SJSA1 (cell line): ENCODE measurements at regions not wholly inside any gene's neighbourhood (a gene's known extent, or its start where the extent isn't known, plus 50 kb on each side); places are given as distances from the start of the nearest gene placed in this dataset.
"Not testable (repeated sequence)": the region's sequence is repeated elsewhere in the genome, so short reads cannot be mapped to it uniquely, and the experiment has no call there.

Experiments
- DNase-seq, 2 experiments: peaks; one replicate each; pipeline ENCODE4 v3.0.0-alpha.2; 2015 to 2020; ENCODE audit warnings: low spot score in 2 of 2, low read depth in 1 of 2
- H3K27ac ChIP-seq: fragments of 250-450 bp; sonication (Bioruptor Pico); 2 replicates; pipeline ENCODE4 v1.5.1; 2020; ENCODE audit warnings: mild to moderate bottlenecking, moderate library complexity
- H3K27me3 ChIP-seq: fragments of 250-450 bp; sonication (Bioruptor Pico); replicated peaks from 2 replicates; pipeline ENCODE4 v1.5.1; 2020; ENCODE audit warnings: mild to moderate bottlenecking, moderate library complexity
- H3K36me3 ChIP-seq: fragments of 250-450 bp; sonication (Bioruptor Pico); 2 replicates; pipeline ENCODE4 v1.5.1; 2020; ENCODE audit warnings: mild to moderate bottlenecking
- H3K4me1 ChIP-seq: fragments of 250-450 bp; sonication (Bioruptor Pico); replicated peaks from 2 replicates; pipeline ENCODE4 v1.6.1; 2021; ENCODE audit warnings: mild to moderate bottlenecking
- H3K4me3 ChIP-seq: fragments of 250-450 bp; sonication (Bioruptor Pico); 2 replicates; pipeline ENCODE4 v1.5.1; 2020; ENCODE audit warnings: mild to moderate bottlenecking
- H3K9me3 ChIP-seq: fragments of 250-450 bp; sonication (Bioruptor Pico); replicated peaks from 2 replicates; pipeline ENCODE4 v1.5.1; 2020; ENCODE audit warnings: mild to moderate bottlenecking

DNA sequence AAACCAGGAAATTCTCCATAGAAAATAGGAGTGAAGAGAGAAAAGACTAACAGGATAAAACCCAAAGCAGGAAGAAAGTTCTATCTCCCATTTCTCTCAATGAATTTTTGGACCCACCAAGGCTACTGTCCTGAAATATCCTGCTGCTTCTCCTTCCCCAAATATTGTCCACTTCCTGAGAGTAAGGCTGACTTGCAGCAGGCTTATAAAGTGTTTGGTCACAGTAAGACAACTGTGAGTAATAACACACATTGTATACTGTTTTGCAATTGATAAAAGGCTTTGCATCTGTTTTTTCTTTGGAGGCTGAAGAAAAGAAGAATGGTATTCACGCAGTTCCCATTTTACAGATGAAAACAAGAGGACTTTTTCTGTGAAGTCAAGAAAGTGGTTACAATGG is 52.8 kb downstream of the FOXD4L6 start:
- not testable (repeated sequence) for H3K27ac ChIP-seq, H3K4me3 ChIP-seq, H3K9me3 ChIP-seq, H3K27me3 ChIP-seq, H3K4me1 ChIP-seq, DNase-seq, H3K36me3 ChIP-seq

DNA sequence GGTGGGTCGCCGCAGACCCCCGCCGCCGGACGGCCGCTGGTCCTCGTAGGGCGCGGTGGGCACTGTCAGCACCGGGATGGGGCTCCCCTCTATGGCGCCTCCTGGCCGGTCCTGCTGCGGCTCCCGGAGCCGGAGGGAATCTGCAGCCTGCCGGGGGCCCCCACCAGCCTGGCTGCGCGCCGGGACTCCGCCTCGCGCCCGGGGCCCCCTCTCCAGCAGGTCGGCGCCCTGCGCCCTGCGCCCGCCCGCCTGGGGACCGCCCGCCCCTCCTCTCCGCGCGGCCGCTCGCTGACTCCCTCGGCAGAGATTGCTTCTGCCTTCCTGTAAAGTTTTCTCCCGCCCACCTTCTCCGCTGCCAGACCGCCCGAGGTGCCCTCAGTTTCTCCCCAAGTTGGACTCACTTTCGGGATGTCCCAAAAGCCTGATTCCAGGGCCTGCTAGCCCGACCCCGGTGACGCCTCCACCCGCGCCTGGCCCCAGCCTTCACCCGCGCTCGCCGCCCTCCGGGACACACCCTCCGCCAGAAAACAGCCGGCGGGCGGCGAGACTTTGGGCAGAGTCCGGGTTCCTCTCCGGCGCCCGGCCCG is 54.0 kb downstream of the FOXD4L6 start:
- Histone ChIP-seq H3K4me3 (peak overlapping the region; percentile 39), H3K27ac (peak overlapping the region; percentile 54)
- H3K36me3 ChIP-seq, H3K27me3 ChIP-seq, H3K4me1 ChIP-seq, H3K9me3 ChIP-seq: not testable (repeated sequence)
- peak; percentile 35 to 52 for DNase-seq

DNA sequence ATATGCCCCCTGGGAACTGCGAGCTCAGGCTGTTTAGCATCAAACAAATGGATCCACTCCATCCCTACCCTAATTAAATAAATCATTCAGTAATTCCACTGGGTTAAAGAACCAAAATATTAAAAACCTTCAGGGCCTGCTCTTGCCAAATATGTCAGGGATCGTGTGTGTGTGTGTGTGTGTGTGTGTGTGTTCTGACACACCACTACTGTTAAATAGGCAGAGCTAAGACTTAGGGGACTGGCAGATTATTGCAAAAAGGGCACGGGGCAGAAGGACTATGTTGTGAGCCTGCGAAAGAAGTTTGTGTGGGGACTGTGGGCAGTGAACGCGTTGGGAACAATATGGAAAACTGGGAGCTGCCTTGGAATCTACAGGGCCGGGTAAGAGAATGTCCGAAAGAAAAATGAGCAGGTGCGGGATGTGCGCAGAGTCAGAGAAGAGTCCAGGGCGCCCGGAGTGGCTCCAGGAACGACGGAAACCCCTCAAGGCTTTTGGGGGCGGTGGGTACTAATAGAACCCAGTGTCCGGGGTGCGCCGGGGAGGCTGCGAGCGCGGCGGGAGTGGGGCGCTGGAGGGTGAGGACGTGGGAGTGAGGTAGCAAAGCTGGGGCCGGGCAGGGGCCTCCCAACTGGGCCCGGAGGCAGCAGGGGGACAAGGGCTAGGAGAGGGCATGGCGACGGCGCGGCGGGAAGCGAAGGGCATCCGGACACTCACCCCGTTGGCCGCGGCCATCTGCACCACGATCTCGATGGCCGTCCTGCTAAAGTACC is 54.8 kb downstream of the FOXD4L6 start:
- H3K4me1 ChIP-seq, H3K27me3 ChIP-seq, H3K27ac ChIP-seq, DNase-seq, H3K36me3 ChIP-seq, H3K9me3 ChIP-seq: not testable (repeated sequence)
- peak overlapping the region; percentile 39 for H3K4me3 ChIP-seq

DNA sequence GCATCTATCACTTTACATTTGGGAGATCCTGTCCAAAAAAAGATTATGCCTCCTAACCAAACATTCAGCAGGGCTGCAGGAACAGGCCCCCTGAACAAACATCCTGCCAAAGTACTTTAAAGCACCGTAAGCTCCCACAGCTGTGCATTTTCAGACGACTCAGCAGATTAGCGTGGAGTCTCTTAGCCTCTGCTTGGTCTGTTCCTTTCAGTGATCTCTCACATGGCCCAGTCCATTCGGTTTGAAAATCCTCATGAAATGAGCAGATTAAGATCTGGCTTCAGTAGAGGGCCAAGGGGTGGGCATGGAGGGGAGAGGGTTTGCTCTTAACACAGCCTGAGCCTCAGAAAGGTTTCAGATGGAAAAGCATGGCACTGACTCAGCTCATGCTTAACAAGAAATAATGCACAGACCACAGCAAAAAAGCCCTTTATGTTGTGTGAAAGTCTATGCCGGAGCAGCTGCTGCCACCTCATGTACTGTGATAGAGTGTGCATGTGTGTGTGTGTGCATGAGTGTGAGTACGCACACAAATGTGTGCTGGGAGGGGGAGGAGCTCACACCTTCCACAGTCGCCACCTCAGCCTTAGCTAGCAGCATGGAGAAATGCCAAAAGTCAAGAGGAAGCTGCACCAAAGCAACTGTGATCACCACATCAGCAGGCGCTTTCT is 64.2 kb downstream of the FOXD4L6 start:
- H3K27ac ChIP-seq, H3K9me3 ChIP-seq, H3K4me3 ChIP-seq, H3K4me1 ChIP-seq, DNase-seq, H3K36me3 ChIP-seq, H3K27me3 ChIP-seq: not testable (repeated sequence)

DNA sequence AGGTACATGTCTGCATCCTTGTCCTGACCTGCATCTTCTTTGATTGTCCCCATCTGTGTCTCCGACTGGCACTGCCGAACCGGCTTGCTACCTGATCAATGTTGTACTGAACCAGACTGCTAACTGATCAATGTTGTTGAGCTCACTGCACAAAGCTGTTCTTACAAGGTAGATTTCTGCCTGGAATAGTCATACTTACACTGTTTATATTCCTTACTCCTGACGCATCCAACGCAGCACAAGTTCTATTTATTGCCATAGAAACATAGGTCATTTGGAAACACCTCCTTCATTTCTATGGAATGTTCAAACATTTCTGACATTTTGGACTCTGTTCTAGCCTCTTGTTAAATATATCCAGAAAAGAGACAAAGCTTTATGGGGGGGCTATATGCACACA is 65.2 kb downstream of the FOXD4L6 start:
- not testable (repeated sequence) for DNase-seq, H3K27ac ChIP-seq, H3K27me3 ChIP-seq

DNA sequence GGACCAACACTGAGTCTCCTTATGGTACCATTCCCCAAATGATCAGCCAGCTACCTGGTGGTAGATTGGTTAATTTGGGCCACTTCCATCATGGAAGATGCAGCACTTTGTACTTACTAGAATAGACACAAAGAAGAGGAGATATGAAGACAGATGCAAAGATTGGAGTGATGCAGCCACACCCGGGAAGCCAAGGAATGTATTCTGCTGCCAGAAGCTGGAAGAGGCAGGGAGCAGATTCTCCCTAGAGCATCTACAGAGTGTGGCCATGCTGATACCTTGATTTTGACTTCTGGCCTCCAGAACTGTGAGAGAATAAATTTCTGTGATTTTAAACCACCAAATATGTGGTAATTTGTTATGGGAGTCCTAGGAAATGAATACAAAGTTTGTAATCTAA is 68.9 kb downstream of the FOXD4L6 start:
- not testable (repeated sequence) for H3K27ac ChIP-seq

More for the DNA sequence above, 65.2 kb downstream of the FOXD4L6 start:
- H3K36me3 ChIP-seq, H3K9me3 ChIP-seq, H3K4me3 ChIP-seq, H3K4me1 ChIP-seq: not testable (repeated sequence)

DNA sequence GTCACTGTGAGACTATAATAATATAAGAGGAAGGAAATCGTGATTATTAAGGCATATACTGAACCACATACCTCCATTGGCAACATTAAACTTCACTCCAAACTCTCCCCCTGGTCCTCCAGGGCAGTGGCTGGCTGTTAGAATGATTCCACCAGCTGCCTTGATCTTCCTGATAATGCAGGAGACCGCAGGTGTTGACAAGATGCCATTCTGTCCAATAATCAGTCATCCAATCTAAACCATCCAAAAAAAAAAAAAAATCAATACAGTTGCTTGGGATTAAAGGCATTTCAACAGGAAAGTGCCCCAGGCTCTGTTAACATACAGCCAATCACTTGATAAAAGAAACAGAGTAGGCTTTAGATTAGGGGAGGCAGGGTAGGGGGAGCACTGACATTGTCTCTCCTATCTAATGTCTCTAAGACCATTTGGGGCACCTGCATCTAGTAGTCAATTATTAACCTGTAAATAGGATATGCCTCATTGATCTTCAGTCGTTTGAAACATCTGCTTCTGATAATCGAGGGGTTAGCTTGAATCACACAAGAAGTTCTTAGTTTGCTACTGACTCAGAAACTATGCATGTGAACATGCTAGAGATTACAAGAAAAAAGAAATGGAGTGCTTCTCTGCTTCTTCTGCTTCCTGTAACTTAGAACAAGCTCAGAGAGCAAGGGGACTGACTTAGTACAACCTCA is 74.7 kb downstream of the FOXD4L6 start:
- H3K36me3 ChIP-seq, H3K27me3 ChIP-seq, DNase-seq, H3K9me3 ChIP-seq, H3K27ac ChIP-seq, H3K4me3 ChIP-seq, H3K4me1 ChIP-seq: not testable (repeated sequence)

More for the DNA sequence above, 68.9 kb downstream of the FOXD4L6 start:
- H3K4me3 ChIP-seq, H3K36me3 ChIP-seq, H3K9me3 ChIP-seq, H3K4me1 ChIP-seq, H3K27me3 ChIP-seq, DNase-seq: not testable (repeated sequence)

DNA sequence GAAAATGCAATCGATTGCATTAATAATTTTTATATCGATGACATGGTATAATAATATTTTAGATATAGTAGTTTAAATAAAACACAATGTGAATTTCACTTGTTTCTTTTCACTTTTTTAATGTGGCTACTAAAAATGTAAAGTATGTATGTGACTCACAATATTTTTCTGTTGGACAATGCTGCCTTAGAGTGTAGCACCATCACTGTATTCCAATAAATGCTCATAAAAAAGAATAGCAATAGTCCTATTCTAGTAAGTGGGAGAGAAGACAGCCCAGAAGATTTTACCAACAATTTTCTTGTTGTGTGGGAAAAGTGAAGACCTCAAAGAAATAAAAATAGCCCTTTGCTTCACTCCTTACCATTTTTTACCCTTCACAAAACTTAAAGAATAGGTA is 79.8 kb downstream of the FOXD4L6 start:
- not testable (repeated sequence) for H3K27me3 ChIP-seq, H3K36me3 ChIP-seq, DNase-seq, H3K4me3 ChIP-seq, H3K9me3 ChIP-seq, H3K27ac ChIP-seq, H3K4me1 ChIP-seq

DNA sequence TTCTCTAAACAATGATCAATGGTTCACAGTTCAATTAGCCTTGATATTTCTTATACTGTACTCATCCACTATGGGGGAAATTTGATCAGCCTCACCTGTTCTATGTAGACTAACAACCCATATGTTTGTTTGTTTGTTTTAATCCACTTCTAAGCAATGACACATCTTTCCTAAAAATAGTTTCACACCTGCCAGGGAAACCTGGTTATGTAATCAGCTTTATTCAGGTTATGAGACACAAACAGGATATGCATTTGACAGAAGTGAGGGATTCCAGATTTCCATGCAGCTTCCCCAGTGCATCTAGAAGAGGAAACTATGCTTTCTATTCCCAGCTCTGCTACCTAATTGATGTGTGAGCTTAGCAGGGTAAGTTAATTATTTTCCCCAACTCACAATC is 80.7 kb downstream of the FOXD4L6 start:
- not testable (repeated sequence) for H3K36me3 ChIP-seq, H3K27me3 ChIP-seq, DNase-seq, H3K4me3 ChIP-seq, H3K4me1 ChIP-seq, H3K9me3 ChIP-seq, H3K27ac ChIP-seq

DNA sequence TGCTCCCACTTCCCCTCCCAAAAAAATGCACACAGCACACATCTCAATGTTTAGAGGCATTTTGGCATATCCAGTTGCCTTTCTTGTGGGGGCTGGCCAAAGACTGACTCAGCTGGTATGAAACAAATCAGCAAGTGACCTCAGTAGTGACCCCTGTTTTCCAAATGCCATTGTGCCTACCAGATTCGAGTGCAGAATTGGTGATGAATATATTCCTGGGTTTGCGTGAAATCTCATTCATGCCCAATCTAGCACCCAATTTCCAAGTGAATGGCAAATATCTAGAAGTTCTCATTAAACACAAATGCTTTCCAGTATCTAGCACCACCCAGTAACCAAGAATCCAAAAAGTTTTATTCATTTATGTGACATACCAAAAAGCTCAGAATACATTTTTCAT is 83.6 kb downstream of the FOXD4L6 start:
- H3K36me3 ChIP-seq, H3K27me3 ChIP-seq, DNase-seq, H3K4me3 ChIP-seq, H3K27ac ChIP-seq, H3K4me1 ChIP-seq, H3K9me3 ChIP-seq: not testable (repeated sequence)

DNA sequence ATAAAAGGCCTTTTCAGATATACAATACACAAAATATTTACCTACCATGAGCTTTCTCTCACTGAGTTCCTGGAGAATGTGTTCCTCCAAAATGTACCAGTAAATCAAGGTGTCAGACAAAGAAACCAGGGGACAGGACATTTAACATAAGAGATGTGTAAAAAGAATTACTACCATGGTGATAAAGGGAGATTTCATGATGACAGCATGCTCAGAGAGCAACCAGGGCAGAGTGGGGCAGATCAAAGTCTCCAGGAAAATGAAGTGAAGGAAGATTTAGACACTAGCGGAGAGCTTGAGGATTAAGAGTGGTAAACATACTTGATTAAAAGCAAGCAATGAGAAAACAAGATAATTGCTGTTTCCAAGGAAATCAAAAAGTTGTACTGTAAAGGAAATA is 85.0 kb downstream of the FOXD4L6 start:
- not testable (repeated sequence) for H3K9me3 ChIP-seq, DNase-seq

DNA sequence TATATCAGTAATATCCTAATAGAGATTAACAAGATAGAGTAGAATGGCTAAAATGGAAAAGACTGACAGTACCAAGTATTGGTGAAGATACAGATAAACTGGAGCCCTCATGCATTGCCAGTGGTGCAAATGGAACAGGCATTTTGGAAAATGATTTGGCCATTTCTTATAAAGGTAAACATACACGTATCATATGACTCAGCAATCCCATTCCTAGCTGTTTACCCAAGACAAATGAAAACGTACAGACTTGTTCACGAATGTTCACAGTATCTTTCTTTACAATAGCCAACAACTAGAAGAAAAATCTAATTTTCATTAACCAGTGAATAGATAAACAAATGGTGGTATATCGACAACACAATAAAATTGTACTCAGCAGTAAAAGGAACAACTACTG is 86.4 kb downstream of the FOXD4L6 start:
- not testable (repeated sequence) for H3K27me3 ChIP-seq, H3K9me3 ChIP-seq, DNase-seq, H3K4me3 ChIP-seq, H3K27ac ChIP-seq, H3K4me1 ChIP-seq, H3K36me3 ChIP-seq

More for the DNA sequence above, 85.0 kb downstream of the FOXD4L6 start:
- H3K36me3 ChIP-seq, H3K27me3 ChIP-seq, H3K4me3 ChIP-seq, H3K27ac ChIP-seq, H3K4me1 ChIP-seq: not testable (repeated sequence)

DNA sequence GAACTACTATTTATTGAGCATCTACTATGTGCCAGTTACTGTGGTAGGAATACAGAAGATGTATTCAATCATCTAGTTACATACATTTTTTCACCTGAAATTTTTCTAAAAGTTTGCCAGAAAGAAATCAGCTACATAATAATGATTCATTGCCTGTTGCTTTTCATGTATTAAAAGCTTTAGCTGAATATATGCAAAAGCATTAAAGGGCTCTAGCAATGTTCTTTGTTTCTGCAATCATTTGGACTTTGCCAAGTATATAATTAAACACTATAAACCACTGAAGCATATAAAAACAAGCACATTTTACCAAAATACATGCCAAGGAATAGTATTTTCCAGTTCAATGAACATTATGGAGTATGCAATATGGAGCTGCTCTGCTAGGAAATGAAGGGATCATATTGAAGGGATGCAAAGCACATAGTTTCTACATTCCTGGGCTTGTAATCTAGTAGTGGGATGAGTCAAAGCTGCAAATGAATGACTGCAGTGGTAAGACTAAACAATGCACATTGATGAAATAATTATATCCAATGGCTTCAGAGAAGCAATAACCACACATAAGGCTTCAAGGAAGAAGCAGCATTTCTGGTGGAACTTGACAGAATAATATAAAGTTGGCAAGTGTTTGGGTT is 87.7 kb downstream of the FOXD4L6 start:
- H3K9me3 ChIP-seq, H3K27me3 ChIP-seq, H3K4me1 ChIP-seq, H3K4me3 ChIP-seq, DNase-seq, H3K36me3 ChIP-seq, H3K27ac ChIP-seq: not testable (repeated sequence)

DNA sequence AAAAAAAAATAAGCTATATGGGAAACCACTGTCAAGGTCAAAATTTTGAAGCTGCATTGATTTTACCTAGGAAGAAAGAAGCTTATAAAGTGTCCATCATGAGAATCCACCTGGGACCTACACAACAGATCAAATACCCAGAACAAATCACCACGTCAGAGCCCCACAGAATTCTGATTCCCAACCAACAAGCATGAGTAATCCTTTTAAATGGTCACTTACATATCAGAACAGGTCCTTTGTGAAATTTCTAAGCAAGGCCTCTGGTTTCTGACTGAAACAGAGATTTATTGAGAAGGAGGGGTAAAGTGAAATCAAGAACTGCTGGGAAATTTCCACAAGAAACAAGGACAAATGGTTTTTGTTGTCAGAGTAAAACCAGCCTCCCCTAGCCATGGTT is 93.2 kb downstream of the FOXD4L6 start:
- H3K4me3 ChIP-seq = not testable (repeated sequence)
- H3K27ac ChIP-seq = peak overlapping the region; percentile 54

More for the DNA sequence above, 93.2 kb downstream of the FOXD4L6 start:
- H3K27me3 ChIP-seq, H3K4me1 ChIP-seq, DNase-seq, H3K36me3 ChIP-seq, H3K9me3 ChIP-seq: not testable (repeated sequence)
